D341Med (cell line): ENCODE measurements at regions not wholly inside any gene's neighbourhood (a gene's known extent, or its start where the extent isn't known, plus 50 kb on each side); places are given as distances from the start of the nearest gene placed in this dataset.

ENCODE experiments used
- DNase-seq: peaks from one replicate; pipeline ENCODE4 v3.0.0; 2012; ENCODE audit warnings: low spot score

- no peak for DNase-seq
These were observed 99.5 kb downstream of the MAFB start for GRCh38 chr20:40589581-40589980.

GRCh38 chr20:40588891-40589290, 100.1 kb downstream of the MAFB start:
- no peak for DNase-seq

GRCh38 chr20:40587038-40587437, 102.0 kb downstream of the MAFB start:
- no peak for DNase-seq

- DNase-seq: no peak
These were observed 104.8 kb downstream of the MAFB start for GRCh38 chr20:40584130-40584809.

- no peak for DNase-seq
These were observed 105.4 kb downstream of the MAFB start for GRCh38 chr20:40583636-40584035.

- DNase-seq: no peak
These were observed 105.8 kb downstream of the MAFB start for GRCh38 chr20:40583205-40583604.

- no peak for DNase-seq
These were observed 106.5 kb downstream of the MAFB start for GRCh38 chr20:40582531-40582930.

GRCh38 chr20:40579701-40580100, 109.3 kb downstream of the MAFB start:
- no peak for DNase-seq

- DNase-seq: no peak
These were observed 110.1 kb downstream of the MAFB start for GRCh38 chr20:40578961-40579360.

- DNase-seq: no peak
These were observed 113.2 kb downstream of the MAFB start for GRCh38 chr20:40575851-40576250.

- no peak for DNase-seq
These were observed 116.8 kb downstream of the MAFB start for GRCh38 chr20:40572251-40572650.

- DNase-seq: no peak
These were observed 117.4 kb downstream of the MAFB start for GRCh38 chr20:40571639-40572038.

- DNase-seq: no peak
These were observed 120.8 kb downstream of the MAFB start for GRCh38 chr20:40568200-40568599.

GRCh38 chr20:40565682-40566040, 123.4 kb downstream of the MAFB start:
- DNase-seq: no peak

- no peak for DNase-seq
These were observed 123.9 kb downstream of the MAFB start for GRCh38 chr20:40565001-40565681.

GRCh38 chr20:40563296-40563950, 125.6 kb downstream of the MAFB start:
- DNase-seq: no peak

GRCh38 chr20:40562031-40562430, 127.0 kb downstream of the MAFB start:
- DNase-seq: no peak

- DNase-seq: no peak
These were observed 127.8 kb downstream of the MAFB start for GRCh38 chr20:40561187-40561586.

- no peak for DNase-seq
These were observed 130.8 kb downstream of the MAFB start for GRCh38 chr20:40558212-40558611.

GRCh38 chr20:40551125-40551530, 137.9 kb downstream of the MAFB start:
- DNase-seq: no peak

GRCh38 chr20:40547483-40548091, 141.4 kb downstream of the MAFB start:
- no peak for DNase-seq

GRCh38 chr20:40545478-40545877, 143.6 kb downstream of the MAFB start:
- no peak for DNase-seq

GRCh38 chr20:40542065-40542464, 147.0 kb downstream of the MAFB start:
- DNase-seq: no peak
